ENCODE measurements at regions not wholly inside any gene's neighbourhood (a gene's known extent, or its start where the extent isn't known, plus 50 kb on each side); places are given as distances from the start of the nearest gene placed in this dataset.

GRCh38 chr12:23259558-23259957 is 634.6 kb downstream of the ETNK1 start:
- H3K9ac ChIP-seq (ENCODE audit: control insufficient read depth, insufficient read depth, low read length) = no peak overlapping the region
- H3K4me2 ChIP-seq (ENCODE audit: control insufficient read depth, insufficient read depth) = no peak overlapping the region
- no peaks in the 10 kb centered on the region for H3K79me2 ChIP-seq (ENCODE audit: control insufficient read depth, insufficient read depth, low read length)
- no peaks in the 10 kb centered on the region for H3K9me3 ChIP-seq (replicated peaks; ENCODE audit: control insufficient read depth, insufficient read depth, low read length)
- H3K27ac ChIP-seq (ENCODE audit: control insufficient read depth, insufficient read depth) = no peak overlapping the region
- no peak for DNase-seq (ENCODE audit: low read depth, low spot score)
- H3K36me3 ChIP-seq (ENCODE audit: control insufficient read depth in 2 of 2, insufficient read depth in 2 of 2, low read length in 1 of 2) = no peaks in the 10 kb centered on the region
- no peak overlapping the region for H2AFZ ChIP-seq (ENCODE audit: control insufficient read depth, low read depth, low read length)
- TF ChIP-seq IKZF2 (IDR thresholded peaks at IDR 0.05) = no peak
- TF ChIP-seq SMAD1 (IDR thresholded peaks at IDR 0.05; ENCODE audit: low read depth, partially characterized antibody) = no peak
- TF ChIP-seq RBBP5 (conservative IDR thresholded peaks at IDR 0.05) = no peak
- TF ChIP-seq SREBF2 (IDR thresholded peaks at IDR 0.05; ENCODE audit: low read length) = no peak
- no peak for TF ChIP-seq EZH2 (IDR thresholded peaks at IDR 0.05; ENCODE audit: borderline replicate concordance, control insufficient read depth, low read depth, low read length)
- TF ChIP-seq CBFB (IDR thresholded peaks at IDR 0.05; ENCODE audit: low read depth) = no peak
- TF ChIP-seq EGR1 (IDR thresholded peaks at IDR 0.05; ENCODE audit: borderline replicate concordance in 1 of 2, low read depth in 2 of 2, low read length in 2 of 2) = no peak
- no peak for TF ChIP-seq NR2C1 (IDR thresholded peaks at IDR 0.05)
- no peak for TF ChIP-seq SIX5 (IDR thresholded peaks at IDR 0.05; ENCODE audit: low read depth, low read length, severe bottlenecking)
- TF ChIP-seq JUND (IDR thresholded peaks at IDR 0.05; ENCODE audit: low read depth, low read length) = no peak
- TF ChIP-seq ZSCAN29 (IDR thresholded peaks at IDR 0.05) = no peak
- no peak for TF ChIP-seq CBX5 (IDR thresholded peaks at IDR 0.05; ENCODE audit: low read depth)
- TF ChIP-seq, protein P1, sequence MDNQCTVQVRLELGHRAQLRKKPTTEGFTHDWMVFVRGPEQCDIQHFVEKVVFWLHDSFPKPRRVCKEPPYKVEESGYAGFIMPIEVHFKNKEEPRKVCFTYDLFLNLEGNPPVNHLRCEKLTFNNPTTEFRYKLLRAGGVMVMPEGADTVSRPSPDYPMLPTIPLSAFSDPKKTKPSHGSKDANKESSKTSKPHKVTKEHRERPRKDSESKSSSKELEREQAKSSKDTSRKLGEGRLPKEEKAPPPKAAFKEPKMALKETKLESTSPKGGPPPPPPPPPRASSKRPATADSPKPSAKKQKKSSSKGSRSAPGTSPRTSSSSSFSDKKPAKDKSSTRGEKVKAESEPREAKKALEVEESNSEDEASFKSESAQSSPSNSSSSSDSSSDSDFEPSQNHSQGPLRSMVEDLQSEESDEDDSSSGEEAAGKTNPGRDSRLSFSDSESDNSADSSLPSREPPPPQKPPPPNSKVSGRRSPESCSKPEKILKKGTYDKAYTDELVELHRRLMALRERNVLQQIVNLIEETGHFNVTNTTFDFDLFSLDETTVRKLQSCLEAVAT (IDR thresholded peaks at IDR 0.05) = no peak
- no peak for TF ChIP-seq ASH2L (IDR thresholded peaks at IDR 0.05; ENCODE audit: borderline replicate concordance, low read depth)
- TF ChIP-seq POLR2AphosphoS5 (IDR thresholded peaks at IDR 0.05; ENCODE audit: low read length) = no peak
- TF ChIP-seq MYC (IDR thresholded peaks at IDR 0.05; ENCODE audit: insufficient read depth, insufficient read length, insufficient replicate concordance, low read length, severe bottlenecking) = no peak
- TF ChIP-seq, protein P2, sequence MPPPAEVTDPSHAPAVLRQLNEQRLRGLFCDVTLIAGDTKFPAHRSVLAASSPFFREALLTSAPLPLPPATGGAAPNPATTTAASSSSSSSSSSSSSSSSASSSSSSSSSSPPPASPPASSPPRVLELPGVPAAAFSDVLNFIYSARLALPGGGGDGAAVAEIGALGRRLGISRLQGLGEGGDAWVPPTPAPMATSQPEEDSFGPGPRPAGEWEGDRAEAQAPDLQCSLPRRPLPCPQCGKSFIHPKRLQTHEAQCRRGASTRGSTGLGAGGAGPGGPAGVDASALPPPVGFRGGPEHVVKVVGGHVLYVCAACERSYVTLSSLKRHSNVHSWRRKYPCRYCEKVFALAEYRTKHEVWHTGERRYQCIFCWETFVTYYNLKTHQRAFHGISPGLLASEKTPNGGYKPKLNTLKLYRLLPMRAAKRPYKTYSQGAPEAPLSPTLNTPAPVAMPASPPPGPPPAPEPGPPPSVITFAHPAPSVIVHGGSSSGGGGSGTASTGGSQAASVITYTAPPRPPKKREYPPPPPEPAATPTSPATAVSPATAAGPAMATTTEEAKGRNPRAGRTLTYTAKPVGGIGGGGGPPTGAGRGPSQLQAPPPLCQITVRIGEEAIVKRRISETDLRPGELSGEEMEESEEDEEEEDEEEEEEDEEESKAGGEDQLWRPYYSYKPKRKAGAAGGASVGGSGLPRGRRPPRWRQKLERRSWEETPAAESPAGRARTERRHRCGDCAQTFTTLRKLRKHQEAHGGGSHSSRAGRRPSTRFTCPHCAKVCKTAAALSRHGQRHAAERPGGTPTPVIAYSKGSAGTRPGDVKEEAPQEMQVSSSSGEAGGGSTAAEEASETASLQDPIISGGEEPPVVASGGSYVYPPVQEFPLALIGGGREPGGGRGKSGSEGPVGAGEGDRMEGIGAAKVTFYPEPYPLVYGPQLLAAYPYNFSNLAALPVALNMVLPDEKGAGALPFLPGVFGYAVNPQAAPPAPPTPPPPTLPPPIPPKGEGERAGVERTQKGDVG (CRISPR knock-in tag; IDR thresholded peaks at IDR 0.05) = no peak
- TF ChIP-seq MXI1 (IDR thresholded peaks at IDR 0.05; ENCODE audit: low read depth, low read length) = no peak
- no peak for TF ChIP-seq PBX3 (IDR thresholded peaks at IDR 0.05; ENCODE audit: insufficient replicate concordance, low read depth, low read length)
- no peak for TF ChIP-seq BMI1 (IDR thresholded peaks at IDR 0.05; ENCODE audit: borderline replicate concordance)
- H3K27me3 ChIP-seq (replicated peaks in 1 of 2; ENCODE audit: control insufficient read depth in 2 of 2, insufficient read depth in 2 of 2, low read length in 1 of 2) = no peaks in the 10 kb centered on the region
- no peak overlapping the region for H3K4me3 ChIP-seq
- intact Hi-C loops (cut with micrococcal nuclease; ENCODE audit: unreplicated experiment) = no loop called here
- no peaks in the 10 kb centered on the region for H4K20me1 ChIP-seq (ENCODE audit: control insufficient read depth, insufficient read depth)
- in situ Hi-C loops (cut with MboI) = no loop called here
- CTCF ChIA-PET = interaction anchor here (1.6 kb wide), 1 partner anchor 8 kb away, joined by 3 read pairs; no protein-coding TSS in a partner anchor
- WGBS (ENCODE audit: insufficient coverage, insufficient replicate concordance, low lambda C conversion rate, missing lambda C conversion rate) = 0% methylated on average over 1 of the region's 1 CpG
- BruUV-seq (replicated peaks) = no TSS peak
- POLR2A ChIA-PET = no interaction called here
- RAD21 ChIA-PET (ENCODE audit: unreplicated experiment) = no interaction called here
- H3K4me1 ChIP-seq (ENCODE audit: control insufficient read depth, insufficient read depth, low read length) = no peaks in the 10 kb centered on the region
- SMC1A ChIA-PET (ENCODE audit: uncharacterized antibody, unreplicated experiment) = interaction anchor here (0.7 kb wide), 1 partner anchor 9 kb away, joined by 3 read pairs; no protein-coding TSS in a partner anchor
- no peak for FAIRE-seq
- no peak for ATAC-seq
